ENCODE measurements at regions not wholly inside any gene's neighbourhood (a gene's known extent, or its start where the extent isn't known, plus 50 kb on each side); places are given as distances from the start of the nearest gene placed in this dataset.

GRCh38 chr4:151952137-151952536 is 191.3 kb upstream of the GATB start:
- TF ChIP-seq EZH2 (IDR thresholded peaks at IDR 0.05; ENCODE audit: insufficient read depth, poor library complexity, severe bottlenecking) (no peak), EZH2phosphoT487 (IDR thresholded peaks at IDR 0.05; ENCODE audit: insufficient read depth, low read depth) (no peak)

All from GM23248 (cell line).